Brain microvascular endothelial cell (primary cell): ENCODE measurements at regions not wholly inside any gene's neighbourhood (a gene's known extent, or its start where the extent isn't known, plus 50 kb on each side); places are given as distances from the start of the nearest gene placed in this dataset.

ENCODE experiments used
- DNase-seq: peaks from one replicate; pipeline ENCODE4 v3.0.0-alpha.2; 2020
- H3K27ac ChIP-seq: fragments of 250-450 bp; sonication (Bioruptor Pico); 2 replicates; pipeline ENCODE4 v1.5.1; 2020; ENCODE audit warnings: mild to moderate bottlenecking, moderate library complexity
- H3K27me3 ChIP-seq: fragments of 250-450 bp; sonication (Bioruptor Pico); replicated peaks from 2 replicates; pipeline ENCODE4 v1.5.1; 2020; ENCODE audit warnings: mild to moderate bottlenecking
- H3K36me3 ChIP-seq: fragments of 250-450 bp; sonication (Bioruptor Pico); replicated peaks from 2 replicates; pipeline ENCODE4 v1.5.1; 2020; ENCODE audit warnings: mild to moderate bottlenecking
- H3K4me3 ChIP-seq: 2 replicates; pipeline ENCODE4 v1.5.1; 2011; ENCODE audit warnings: low read depth, mild to moderate bottlenecking, control low read depth, low read length, moderate library complexity
- in situ Hi-C: cut with HindIII; loops from 2 replicates; pipeline ENCODE4 v1.10.0; 2017; ENCODE audit warnings: low sequenced_read_pairs, low pct_ligation_motif_present
- TF ChIP-seq, protein P1 (sequence below): IDR thresholded peaks from 2 replicates; pipeline ENCODE4 v1.5.1; 2011; ENCODE audit warnings: low read depth, mild to moderate bottlenecking, moderate library complexity, low read length, control low read depth, inconsistent platforms; ENCODE audit errors: missing control alignments

DNA sequence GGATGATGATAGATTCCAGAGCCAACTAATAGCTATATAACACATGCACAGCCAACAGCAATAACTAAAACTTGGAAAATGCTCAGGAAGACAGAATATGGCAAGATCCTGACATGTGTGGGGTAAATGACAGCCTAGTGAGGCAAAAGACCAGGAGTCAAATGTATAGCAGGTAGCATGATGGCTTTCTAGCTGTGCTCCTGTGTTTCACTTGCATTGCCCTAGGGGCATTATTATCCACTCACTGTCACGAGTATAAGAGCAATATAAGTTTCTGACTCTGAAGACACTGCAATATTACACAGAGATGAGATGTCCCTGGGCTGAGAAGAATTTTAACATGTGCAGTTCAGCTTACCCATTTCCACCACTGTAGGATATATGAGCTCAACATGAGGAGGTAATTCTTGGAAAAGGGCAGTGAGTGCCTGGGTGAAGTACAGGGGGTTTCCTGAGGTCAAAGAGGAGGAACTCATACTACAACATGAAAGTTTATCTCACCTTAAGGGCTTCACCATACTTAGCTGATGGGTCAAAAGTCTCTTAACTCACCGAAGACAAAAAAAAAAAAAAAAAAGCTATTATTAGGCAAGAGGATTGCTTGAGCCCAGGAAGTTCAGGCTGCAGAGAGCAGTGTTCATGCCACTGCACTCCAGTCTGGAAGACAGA lies 1385.6 kb upstream of the SLC39A10 start:
- no peaks in the 10 kb centered on the region for H3K27me3 ChIP-seq
- no peaks in the 10 kb centered on the region for H3K36me3 ChIP-seq
- H3K27ac ChIP-seq = no peak overlapping the region
- TF ChIP-seq, protein P1, sequence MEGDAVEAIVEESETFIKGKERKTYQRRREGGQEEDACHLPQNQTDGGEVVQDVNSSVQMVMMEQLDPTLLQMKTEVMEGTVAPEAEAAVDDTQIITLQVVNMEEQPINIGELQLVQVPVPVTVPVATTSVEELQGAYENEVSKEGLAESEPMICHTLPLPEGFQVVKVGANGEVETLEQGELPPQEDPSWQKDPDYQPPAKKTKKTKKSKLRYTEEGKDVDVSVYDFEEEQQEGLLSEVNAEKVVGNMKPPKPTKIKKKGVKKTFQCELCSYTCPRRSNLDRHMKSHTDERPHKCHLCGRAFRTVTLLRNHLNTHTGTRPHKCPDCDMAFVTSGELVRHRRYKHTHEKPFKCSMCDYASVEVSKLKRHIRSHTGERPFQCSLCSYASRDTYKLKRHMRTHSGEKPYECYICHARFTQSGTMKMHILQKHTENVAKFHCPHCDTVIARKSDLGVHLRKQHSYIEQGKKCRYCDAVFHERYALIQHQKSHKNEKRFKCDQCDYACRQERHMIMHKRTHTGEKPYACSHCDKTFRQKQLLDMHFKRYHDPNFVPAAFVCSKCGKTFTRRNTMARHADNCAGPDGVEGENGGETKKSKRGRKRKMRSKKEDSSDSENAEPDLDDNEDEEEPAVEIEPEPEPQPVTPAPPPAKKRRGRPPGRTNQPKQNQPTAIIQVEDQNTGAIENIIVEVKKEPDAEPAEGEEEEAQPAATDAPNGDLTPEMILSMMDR = no peak
- no peak for DNase-seq
- H3K4me3 ChIP-seq = no peak overlapping the region
- in situ Hi-C loops = no loop called here

DNA sequence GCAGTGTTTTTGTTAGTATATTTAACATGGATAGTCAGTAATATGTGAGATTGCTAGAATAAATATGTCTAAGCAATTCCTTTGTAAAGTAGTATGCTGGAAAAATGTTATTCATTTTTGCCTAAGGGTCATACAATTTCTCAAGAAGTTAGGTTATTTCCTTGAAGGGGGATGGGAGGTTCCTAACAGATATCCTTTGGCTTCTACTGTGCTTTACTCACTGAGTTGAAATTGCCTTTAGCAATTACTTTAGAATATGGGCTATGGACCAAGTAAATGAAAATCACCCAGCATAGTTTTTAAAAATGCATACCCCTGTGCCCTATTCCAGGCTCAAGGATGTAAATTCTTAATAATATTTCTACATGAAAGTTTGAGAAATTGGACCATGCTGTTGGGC lies 1386.4 kb upstream of the SLC39A10 start:
- no peak for DNase-seq
- TF ChIP-seq, protein P1 = no peak
- no peak overlapping the region for H3K27ac ChIP-seq
- H3K4me3 ChIP-seq = no peak overlapping the region
- H3K27me3 ChIP-seq = no peaks in the 10 kb centered on the region
- in situ Hi-C loops = no loop called here
- no peaks in the 10 kb centered on the region for H3K36me3 ChIP-seq

DNA sequence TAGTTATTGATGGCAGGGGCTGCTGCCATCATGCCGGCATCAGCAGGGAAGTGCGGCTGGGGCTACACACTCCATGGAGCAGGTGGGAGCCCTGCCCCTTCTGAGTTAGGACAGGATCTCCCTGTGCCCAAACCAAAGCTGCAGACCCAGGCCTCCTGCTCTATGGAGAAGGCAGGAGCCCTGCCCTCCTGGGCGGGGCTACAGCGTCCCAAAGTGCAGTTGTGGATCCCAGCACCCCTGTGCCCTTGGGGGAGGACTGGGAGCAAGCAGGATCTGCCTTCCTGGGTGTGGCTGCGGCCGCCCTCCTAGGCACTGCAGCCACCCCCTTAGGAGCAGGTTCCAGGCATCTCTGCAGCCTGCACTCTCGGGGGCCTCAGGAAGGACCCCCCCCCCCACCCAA lies 1392.4 kb upstream of the SLC39A10 start:
- in situ Hi-C loops = no loop called here
- Histone ChIP-seq H3K4me3 (no peak overlapping the region), H3K27ac (no peak overlapping the region), H3K36me3 (no peaks in the 10 kb centered on the region), H3K27me3 (no peaks in the 10 kb centered on the region)
- TF ChIP-seq, protein P1 = no peak
- DNase-seq = no peak

DNA sequence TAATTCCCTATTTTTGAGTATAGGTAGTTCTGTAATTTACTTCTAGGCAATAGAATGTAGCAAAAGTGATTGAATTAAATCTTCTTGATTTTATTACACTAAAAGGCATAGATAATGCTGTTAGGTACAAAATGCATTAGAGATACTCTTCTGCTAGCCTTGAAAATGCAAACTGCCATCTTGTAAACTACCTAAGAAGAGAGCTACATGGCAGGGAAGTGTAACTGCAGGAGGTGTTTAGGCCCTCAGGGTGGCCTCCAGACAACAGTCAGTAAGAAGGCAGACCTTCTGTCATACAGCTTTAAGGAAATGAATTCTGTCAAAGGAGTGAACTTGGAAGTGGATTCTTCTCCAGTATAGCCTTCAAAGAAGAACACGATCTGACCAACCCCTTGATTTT lies 1396.8 kb upstream of the SLC39A10 start:
- no peak for DNase-seq
- no peak overlapping the region for H3K4me3 ChIP-seq
- H3K36me3 ChIP-seq = no peaks in the 10 kb centered on the region
- no peak overlapping the region for H3K27ac ChIP-seq
- H3K27me3 ChIP-seq = no peaks in the 10 kb centered on the region
- TF ChIP-seq, protein P1 = no peak
- in situ Hi-C loops = no loop called here

DNA sequence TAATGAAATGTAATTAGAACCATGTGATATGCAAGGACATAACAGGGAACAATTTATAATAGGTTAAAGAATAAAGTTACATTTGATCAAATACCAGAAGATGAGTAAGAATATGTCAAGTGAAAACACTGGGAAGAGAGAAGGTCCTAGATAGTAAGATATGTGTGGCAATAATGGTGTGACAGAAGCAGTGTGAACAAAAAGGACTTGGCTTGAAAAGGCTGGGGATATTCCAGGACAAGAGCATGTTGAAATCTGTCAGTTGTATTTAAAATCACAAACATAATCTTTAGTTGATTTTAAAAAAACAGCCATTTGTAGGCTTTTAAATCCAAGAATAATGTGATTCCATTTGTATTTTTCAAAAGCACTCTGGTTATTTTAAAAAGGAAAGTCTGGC lies 1399.9 kb upstream of the SLC39A10 start:
- in situ Hi-C loops = no loop called here
- Histone ChIP-seq H3K36me3 (no peaks in the 10 kb centered on the region), H3K27ac (no peak overlapping the region), H3K27me3 (no peaks in the 10 kb centered on the region), H3K4me3 (no peak overlapping the region)
- no peak for DNase-seq
- TF ChIP-seq, protein P1 = no peak
